OCI-LY7 (cell line): ENCODE measurements at regions not wholly inside any gene's neighbourhood (a gene's known extent, or its start where the extent isn't known, plus 50 kb on each side); places are given as distances from the start of the nearest gene placed in this dataset.

ENCODE experiments used
- BruUV-seq: library from RNA; stranded (reverse); fragments of 400-500 nt; replicated peaks from 2 replicates; lab custom pipeline; 2021; lab: Mats Ljungman, UMichigan
- CTCF ChIA-PET: fragments of 300-600 bp; sonication (Branson Sonifier 250); formaldehyde crosslinking; loops from one replicate; lab custom pipeline; 2022; ENCODE audit warnings: antibody characterized with exemption; ENCODE audit not compliant: unreplicated experiment; lab: Charles Lee
- POLR2A ChIA-PET: fragments of 300-600 bp; sonication (Branson Sonifier 250); formaldehyde crosslinking; loops from one replicate; lab custom pipeline; 2022; ENCODE audit warnings: antibody characterized with exemption; lab: Charles Lee
- DNase-seq: peaks from one replicate; pipeline ENCODE4 v3.0.0-alpha.2; 2015; ENCODE audit warnings: low spot score
- H2AFZ ChIP-seq: fragments of 200-600 bp; sonication (generic), shearing (Covaris generic); 2 replicates; pipeline ENCODE4 v1.6.1; 2014; ENCODE audit warnings: mild to moderate bottlenecking, antibody characterized with exemption, low read length, moderate library complexity
- H3K27ac ChIP-seq: fragments of 200-600 bp; sonication (generic); 2 replicates; pipeline ENCODE4 v1.5.1; 2014; ENCODE audit warnings: mixed run types, low read depth, mild to moderate bottlenecking, moderate library complexity, low read length, inconsistent platforms; ENCODE audit not compliant: poor library complexity, severe bottlenecking
- H3K36me3 ChIP-seq: fragments of 200-600 bp; sonication (generic); 2 replicates; pipeline ENCODE4 v1.6.1; 2014; ENCODE audit warnings: mild to moderate bottlenecking, antibody characterized with exemption, low read length, moderate library complexity, mixed read lengths; ENCODE audit not compliant: insufficient read depth
- H3K4me1 ChIP-seq: fragments of 200-600 bp; sonication (generic); 2 replicates; pipeline ENCODE4 v1.5.1; 2014; ENCODE audit warnings: mild to moderate bottlenecking, low read length; ENCODE audit not compliant: insufficient read depth, poor library complexity, severe bottlenecking
- H3K4me2 ChIP-seq: fragments of 200-600 bp; sonication (generic); 2 replicates; pipeline ENCODE4 v1.6.1; 2014; ENCODE audit warnings: mild to moderate bottlenecking, low read length
- H3K4me3 ChIP-seq: fragments of 200-600 bp; sonication (generic); 2 replicates; pipeline ENCODE4 v1.5.1; 2014; ENCODE audit warnings: mild to moderate bottlenecking, low read depth, low read length; ENCODE audit not compliant: poor library complexity, severe bottlenecking
- H3K79me2 ChIP-seq: fragments of 200-600 bp; sonication (generic); 2 replicates; pipeline ENCODE4 v1.6.1; 2016; ENCODE audit warnings: low read depth, mild to moderate bottlenecking, low read length, moderate library complexity, mixed read lengths; ENCODE audit not compliant: insufficient read depth
- H3K9me2 ChIP-seq: fragments of 200-600 bp; sonication (generic); 2 replicates; pipeline ENCODE4 v1.6.1; 2016; ENCODE audit warnings: mild to moderate bottlenecking, low read length, mixed read lengths; ENCODE audit not compliant: insufficient read depth
- H3K9me3 ChIP-seq: fragments of 200-600 bp; sonication (generic); 2 replicates; pipeline ENCODE4 v1.6.1; 2014; ENCODE audit warnings: mild to moderate bottlenecking, mixed run types, low read length, mixed read lengths
- H4K20me1 ChIP-seq: fragments of 200-600 bp; sonication (generic); 2 replicates; pipeline ENCODE4 v1.6.1; 2014; ENCODE audit warnings: mild to moderate bottlenecking, antibody characterized with exemption, low read length, moderate library complexity, mixed read lengths; ENCODE audit not compliant: insufficient read depth
- CTCF ChIP-seq: fragments of 200-600 bp; sonication (generic); conservative IDR thresholded peaks from 2 replicates; pipeline ENCODE4 v1.5.1; 2014; ENCODE audit warnings: mild to moderate bottlenecking, antibody characterized with exemption, low read length, moderate library complexity, mixed read lengths
- EZH2phosphoT487 ChIP-seq: fragments of 200-600 bp; sonication (generic); IDR thresholded peaks from 2 replicates; pipeline ENCODE4 v1.6.1; 2018; ENCODE audit warnings: low read depth, borderline replicate concordance, mild to moderate bottlenecking, mixed run types, antibody characterized with exemption, low read length, moderate library complexity, mixed read lengths
- intact Hi-C: fragments of 100-400 bp; cut with micrococcal nuclease; formaldehyde crosslinking; loops from one replicate; pipeline ENCODE4 v1.10.0; 2022; ENCODE audit not compliant: unreplicated experiment

GRCh38 chr12:31866523-31866922 lies 92.7 kb upstream of the RESF1 start:
- peaks cover 1% of the 10 kb centered on the region; the same call in 1 of the 2 replicates for H3K9me3 ChIP-seq
- peaks cover 4% of the 10 kb centered on the region for H3K4me1 ChIP-seq
- no peak overlapping the region for H3K4me2 ChIP-seq
- no peaks in the 10 kb centered on the region for H4K20me1 ChIP-seq
- ChIA-PET CTCF (no interaction called here), POLR2A (interaction anchor here (0.6 kb wide), 2 partner anchors 310 to 447 kb away, joined by 3 read pairs; no protein-coding TSS in a partner anchor)
- H3K27ac ChIP-seq: no peak overlapping the region
- no peak overlapping the region for H2AFZ ChIP-seq
- no peak for DNase-seq
- intact Hi-C loops: no loop called here
- H3K4me3 ChIP-seq: no peak overlapping the region
- TF ChIP-seq CTCF (no peak), EZH2phosphoT487 (no peak)
- H3K9me2 ChIP-seq: no peaks in the 10 kb centered on the region
- H3K36me3 ChIP-seq: peaks cover 3% of the 10 kb centered on the region
- BruUV-seq: no TSS peak
- no peaks in the 10 kb centered on the region for H3K79me2 ChIP-seq

- no peak overlapping the region for H3K4me2 ChIP-seq
- no peak overlapping the region for H2AFZ ChIP-seq
- H3K9me2 ChIP-seq: no peaks in the 10 kb centered on the region
- H3K36me3 ChIP-seq: no peaks in the 10 kb centered on the region
- peaks cover 12% of the 10 kb centered on the region; the same call in 1 of the 2 replicates for H3K9me3 ChIP-seq
- no peak for DNase-seq
- TF ChIP-seq CTCF (no peak), EZH2phosphoT487 (no peak)
- ChIA-PET CTCF (no interaction called here), POLR2A (interaction anchor here (0.6 to 0.7 kb wide), 3 partner anchors 14 to 430 kb away, joined by 3 read pairs; no protein-coding TSS in a partner anchor)
- intact Hi-C loops: no loop called here
- H4K20me1 ChIP-seq: no peaks in the 10 kb centered on the region
- H3K4me1 ChIP-seq: peaks cover 4% of the 10 kb centered on the region
- BruUV-seq: no TSS peak
- no peaks in the 10 kb centered on the region for H3K79me2 ChIP-seq
- H3K4me3 ChIP-seq: no peak overlapping the region
- no peak overlapping the region for H3K27ac ChIP-seq
Measured at GRCh38 chr12:31865023-31865422, 94.2 kb upstream of the RESF1 start.

- H3K9me3 ChIP-seq: peaks cover 19% of the 10 kb centered on the region; the same call in 1 of the 2 replicates
- H3K4me2 ChIP-seq: no peak overlapping the region
- no peak overlapping the region for H3K4me3 ChIP-seq
- intact Hi-C loops: no loop called here
- H2AFZ ChIP-seq: no peak overlapping the region
- no peak overlapping the region for H3K27ac ChIP-seq
- TF ChIP-seq EZH2phosphoT487 (no peak), CTCF (no peak)
- DNase-seq: no peak
- ChIA-PET POLR2A (interaction anchor here (0.8 to 1.6 kb wide), 2 partner anchors 11 to 30 kb away, joined by 3 read pairs; no protein-coding TSS in a partner anchor), CTCF (no interaction called here)
- H3K9me2 ChIP-seq: no peaks in the 10 kb centered on the region
- no TSS peak for BruUV-seq
- H4K20me1 ChIP-seq: no peaks in the 10 kb centered on the region
- H3K4me1 ChIP-seq: peaks cover 7% of the 10 kb centered on the region
- H3K36me3 ChIP-seq: no peaks in the 10 kb centered on the region
- no peaks in the 10 kb centered on the region for H3K79me2 ChIP-seq
Measured at GRCh38 chr12:31861360-31861759, 97.9 kb upstream of the RESF1 start.
